ENCODE measurements at regions not wholly inside any gene's neighbourhood (a gene's known extent, or its start where the extent isn't known, plus 50 kb on each side); places are given as distances from the start of the nearest gene placed in this dataset.

GRCh38 chr3:150041877-150042276, 71.2 kb upstream of the PFN2 start:
- no peak for TF ChIP-seq MAZ (IDR thresholded peaks at IDR 0.05; ENCODE audit: borderline replicate concordance, low read depth, low read length)
- TF ChIP-seq RAD21 (conservative IDR thresholded peaks at IDR 0.05 in 1 of 2, IDR thresholded peaks at IDR 0.05 in 1 of 2), result no peak
- TF ChIP-seq RFX5 (IDR thresholded peaks at IDR 0.05), result no peak

Data from A549 (cell line).